Uterus (tissue), 2 donors: ENCODE measurements at regions not wholly inside any gene's neighbourhood (a gene's known extent, or its start where the extent isn't known, plus 50 kb on each side); places are given as distances from the start of the nearest gene placed in this dataset.

Experiments
- CTCF ChIP-seq, 4 experiments: fragments of 200-600 bp in 2 of 4; fragments of 450-650 bp in 2 of 4; sonication (generic) in 2 of 4; IDR thresholded peaks; one replicate each; pipeline ENCODE4 v1.5.1; 2016 to 2019; ENCODE audit warnings: antibody characterized with exemption in 4 of 4, mild to moderate bottlenecking in 2 of 4, moderate library complexity in 1 of 4
- POLR2A ChIP-seq, 2 donors: fragments of 450-650 bp; IDR thresholded peaks; one replicate each; pipeline ENCODE4 v1.6.1; 2016; ENCODE audit warnings: antibody characterized with exemption in 2 of 2, mild to moderate bottlenecking in 1 of 2, moderate library complexity in 1 of 2

GRCh38 chr5:24363789-24364481 is 280.8 kb downstream of the CDH10 start:
- TF ChIP-seq CTCF (IDR thresholded peaks at IDR 0.05) (no peak), POLR2A (IDR thresholded peaks at IDR 0.05) (no peak)
